B cell (primary cell): ENCODE measurements at regions not wholly inside any gene's neighbourhood (a gene's known extent, or its start where the extent isn't known, plus 50 kb on each side); places are given as distances from the start of the nearest gene placed in this dataset.

Experiments
- ATAC-seq: fragments of 200-7000 bp; cut with Tn5 transposase; one replicate; pipeline ENCODE4 v1.10.0; 2021; ENCODE audit warnings: low read depth, mild to moderate bottlenecking, moderate number of reproducible peaks, moderate library complexity
- CTCF ChIA-PET: fragments of 350-600 bp; sonication (Branson Sonifier 250); formaldehyde crosslinking; loops from one replicate; lab custom pipeline; 2021; ENCODE audit warnings: antibody characterized with exemption, inconsistent platforms; lab: Charles Lee
- POLR2A ChIA-PET: fragments of 350-600 bp; sonication (Branson Sonifier 250); formaldehyde crosslinking; loops from one replicate; lab custom pipeline; 2021; ENCODE audit warnings: antibody characterized with exemption; lab: Charles Lee
- DNase-seq: peaks from one replicate; pipeline ENCODE4 v3.0.0; 2013
- H2AFZ ChIP-seq: 2 replicates; pipeline ENCODE4 v1.6.1; 2012; ENCODE audit warnings: mild to moderate bottlenecking, low read depth, low read length; ENCODE audit not compliant: insufficient read depth, poor library complexity, severe bottlenecking
- H3K27ac ChIP-seq, 2 donors: 1 replicate in 1 of 2; 2 replicates in 1 of 2; pipeline ENCODE4 v1.5.1; 2012 to 2013; ENCODE audit warnings: low read length in 2 of 2, mild to moderate bottlenecking in 2 of 2, moderate library complexity in 1 of 2
- H3K27me3 ChIP-seq, 4 experiments: fragments of 200-600 bp in 1 of 4; sonication (generic) in 1 of 4; replicated peaks in 1 of 4; 1 replicate in 2 of 4; 2 replicates in 2 of 4; pipeline versions ENCODE4 v1.6.1 to v1.7.0; 2013 to 2016; ENCODE audit warnings: low read length in 3 of 4, mild to moderate bottlenecking in 2 of 4, mixed read lengths in 1 of 4, moderate library complexity in 1 of 4; ENCODE audit not compliant: insufficient read depth in 4 of 4, control insufficient read depth in 3 of 4; ENCODE audit errors: control extremely low read depth in 1 of 4
- H3K36me3 ChIP-seq, 2 experiments: replicated peaks in 1 of 2; 1 replicate in 1 of 2; 2 replicates in 1 of 2; pipeline versions ENCODE4 v1.6.1 to v1.7.1; 2013; ENCODE audit warnings: low read length in 1 of 2; ENCODE audit not compliant: insufficient read depth in 2 of 2, control insufficient read depth in 1 of 2; ENCODE audit errors: control extremely low read depth in 1 of 2, extremely low read depth in 1 of 2
- H3K4me1 ChIP-seq, 2 donors: fragments of 200-600 bp in 1 of 2; sonication (generic) in 1 of 2; 1 replicate in 1 of 2; 2 replicates in 1 of 2; pipeline versions ENCODE4 v1.5.1 to v1.6.1; 2013 to 2017; ENCODE audit warnings: low read length in 2 of 2; ENCODE audit not compliant: control insufficient read depth in 2 of 2, insufficient read depth in 2 of 2
- H3K4me2 ChIP-seq: replicated peaks from 2 replicates; pipeline ENCODE3; 2012; ENCODE audit warnings: mild to moderate bottlenecking, low read depth, low read length; ENCODE audit not compliant: poor library complexity, severe bottlenecking
- H3K4me3 ChIP-seq, 5 experiments: fragments of 200-600 bp in 1 of 5; sonication (generic) in 1 of 5; 1 replicate in 3 of 5; 2 replicates in 2 of 5; pipeline versions ENCODE4 v1.5.1 to v1.7.0; 2011 to 2016; ENCODE audit warnings: low read length in 4 of 5, mild to moderate bottlenecking in 4 of 5, low read depth in 2 of 5, control low read depth in 1 of 5, moderate library complexity in 1 of 5; ENCODE audit not compliant: insufficient read depth in 1 of 5; ENCODE audit errors: control extremely low read depth in 1 of 5, extremely low read depth in 1 of 5
- H3K79me2 ChIP-seq: fragments of 200-600 bp; sonication (generic); one replicate; pipeline ENCODE4 v1.6.0; 2016; ENCODE audit warnings: low read length; ENCODE audit not compliant: control insufficient read depth, insufficient read depth
- H3K9ac ChIP-seq: fragments of 200-600 bp; sonication (generic); 2 replicates; pipeline ENCODE4 v1.6.1; 2017; ENCODE audit warnings: mild to moderate bottlenecking, low read length, moderate library complexity
- H3K9me3 ChIP-seq, 3 donors: one replicate each; pipeline versions ENCODE4 v1.6.1 to v1.7.1; 2013; ENCODE audit warnings: low read length in 2 of 3; ENCODE audit not compliant: control insufficient read depth in 2 of 3, insufficient read depth in 1 of 3; ENCODE audit errors: control extremely low read depth in 1 of 3
- H4K20me1 ChIP-seq: 2 replicates; pipeline ENCODE4 v1.6.0; 2012; ENCODE audit warnings: mild to moderate bottlenecking, low read length; ENCODE audit not compliant: insufficient read depth, control insufficient read depth, poor library complexity, severe bottlenecking
- H3K27ac Mint-ChIP-seq: one replicate; pipeline ENCODE4 v1.8.0; 2021; ENCODE audit warnings: mixed read lengths
- H3K27me3 Mint-ChIP-seq: one replicate; pipeline ENCODE4 v1.8.0; 2021; ENCODE audit warnings: mixed read lengths
- H3K4me1 Mint-ChIP-seq: one replicate; pipeline ENCODE4 v1.8.0; 2021; ENCODE audit warnings: mixed read lengths
- H3K4me3 Mint-ChIP-seq: one replicate; pipeline ENCODE4 v1.8.0; 2021; ENCODE audit warnings: mixed read lengths
- H3K9me3 Mint-ChIP-seq: one replicate; pipeline ENCODE4 v1.8.0; 2022; ENCODE audit warnings: mixed read lengths; ENCODE audit not compliant: insufficient read depth
- EZH2 ChIP-seq: IDR thresholded peaks from 2 replicates; pipeline ENCODE4 v1.6.1; 2012; ENCODE audit warnings: borderline replicate concordance, low read depth, mild to moderate bottlenecking, moderate library complexity, low read length; ENCODE audit not compliant: insufficient read depth, poor library complexity, severe bottlenecking
- WGBS: methylation state at CpG from one replicate; pipeline ENCODE4 v1.1.5; 2013; ENCODE audit warnings: missing lambda C conversion rate; ENCODE audit not compliant: insufficient coverage; 5-methylcytosine and 5-hydroxymethylcytosine counted together
- intact Hi-C: fragments of 100-400 bp; cut with micrococcal nuclease; formaldehyde crosslinking; loops from one replicate; pipeline ENCODE4 v1.10.0; 2022
- TF ChIP-seq, protein P1 (sequence below): fragments of 200-600 bp; IDR thresholded peaks from one replicate; pipeline ENCODE4 v1.8.0; 2022; ENCODE audit warnings: antibody characterized with exemption, mild to moderate bottlenecking

DNA sequence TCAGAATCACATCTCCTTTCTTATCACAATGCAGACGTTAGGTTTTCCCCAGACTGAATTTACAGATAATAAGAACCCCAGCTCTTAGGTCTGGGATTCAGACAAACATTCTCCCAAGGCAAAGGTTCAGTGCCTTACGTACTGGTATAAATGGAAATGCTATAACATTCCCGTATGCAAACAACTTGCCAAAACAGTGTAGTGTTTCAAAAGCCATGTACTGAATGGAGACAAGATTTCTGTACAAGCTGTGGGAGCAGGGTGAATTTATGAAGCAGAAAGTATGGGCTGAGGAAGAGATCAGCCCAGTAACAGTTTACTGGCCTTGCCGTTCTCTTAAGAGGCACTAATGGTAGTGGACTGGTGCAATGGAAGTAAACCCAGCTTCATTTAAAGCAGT is 225.5 kb upstream of the ZNF462 start:
- Histone ChIP-seq H4K20me1 (no peaks in the 10 kb centered on the region), H3K79me2 (no peaks in the 10 kb centered on the region), H3K4me3 (no peak overlapping the region), H3K4me2 (no peak overlapping the region), H3K9ac (no peak overlapping the region), H3K27ac (no peak overlapping the region), H3K27me3 (no peaks in the 10 kb centered on the region), H3K9me3 (peaks cover 0 to 2% (median 0%) of the 10 kb centered on the region in 3 donors), H3K4me1 (no peaks in the 10 kb centered on the region), H2AFZ (no peak overlapping the region), H3K36me3 (no peaks in the 10 kb centered on the region)
- peaks cover 2% of the 10 kb centered on the region for H3K9me3 Mint-ChIP-seq
- WGBS = 100% methylated on average over 3 of the region's 4 CpGs
- CTCF ChIA-PET = no interaction called here
- POLR2A ChIA-PET = no interaction called here
- intact Hi-C loops = no loop called here
- H3K27ac Mint-ChIP-seq = no peak overlapping the region
- H3K27me3 Mint-ChIP-seq = no peaks in the 10 kb centered on the region
- DNase-seq (no peak), ATAC-seq (no peak)
- no peak overlapping the region for H3K4me3 Mint-ChIP-seq
- no peaks in the 10 kb centered on the region for H3K4me1 Mint-ChIP-seq
- TF ChIP-seq EZH2 = no peak
- TF ChIP-seq, protein P1, sequence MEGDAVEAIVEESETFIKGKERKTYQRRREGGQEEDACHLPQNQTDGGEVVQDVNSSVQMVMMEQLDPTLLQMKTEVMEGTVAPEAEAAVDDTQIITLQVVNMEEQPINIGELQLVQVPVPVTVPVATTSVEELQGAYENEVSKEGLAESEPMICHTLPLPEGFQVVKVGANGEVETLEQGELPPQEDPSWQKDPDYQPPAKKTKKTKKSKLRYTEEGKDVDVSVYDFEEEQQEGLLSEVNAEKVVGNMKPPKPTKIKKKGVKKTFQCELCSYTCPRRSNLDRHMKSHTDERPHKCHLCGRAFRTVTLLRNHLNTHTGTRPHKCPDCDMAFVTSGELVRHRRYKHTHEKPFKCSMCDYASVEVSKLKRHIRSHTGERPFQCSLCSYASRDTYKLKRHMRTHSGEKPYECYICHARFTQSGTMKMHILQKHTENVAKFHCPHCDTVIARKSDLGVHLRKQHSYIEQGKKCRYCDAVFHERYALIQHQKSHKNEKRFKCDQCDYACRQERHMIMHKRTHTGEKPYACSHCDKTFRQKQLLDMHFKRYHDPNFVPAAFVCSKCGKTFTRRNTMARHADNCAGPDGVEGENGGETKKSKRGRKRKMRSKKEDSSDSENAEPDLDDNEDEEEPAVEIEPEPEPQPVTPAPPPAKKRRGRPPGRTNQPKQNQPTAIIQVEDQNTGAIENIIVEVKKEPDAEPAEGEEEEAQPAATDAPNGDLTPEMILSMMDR = no peak

DNA sequence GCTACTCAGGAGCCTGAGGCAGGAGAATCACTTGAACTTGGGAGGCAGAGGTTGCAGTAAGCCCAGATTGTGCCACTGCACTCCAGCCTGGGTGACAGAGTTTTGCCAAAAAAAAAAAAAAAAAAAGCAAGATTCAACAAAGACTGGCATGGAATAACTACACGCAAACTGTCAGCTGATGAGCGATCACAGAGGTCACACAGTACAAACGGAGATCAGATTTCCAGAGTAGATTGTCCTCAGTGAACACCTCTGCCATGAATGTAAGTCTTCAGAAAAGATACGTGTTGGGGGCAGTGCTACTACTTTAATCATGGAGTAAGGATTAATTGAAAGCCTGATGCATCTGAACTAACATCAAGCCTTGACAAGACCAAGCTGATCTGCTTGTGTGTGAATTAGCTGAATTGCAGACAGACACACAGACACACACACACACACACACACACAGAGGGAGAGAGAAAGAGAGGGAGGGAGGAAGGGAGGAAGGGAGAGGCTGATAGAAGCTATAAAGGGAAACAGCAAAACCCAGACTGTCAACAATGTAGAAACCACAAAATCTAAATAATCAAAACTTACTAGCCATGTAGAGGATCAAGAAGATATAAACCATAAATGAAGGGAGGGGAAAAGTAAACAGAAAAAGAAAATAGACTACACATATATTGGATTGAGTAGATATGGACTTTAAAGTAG is 222.9 kb upstream of the ZNF462 start:
- no peak overlapping the region for H3K9ac ChIP-seq
- H2AFZ ChIP-seq = no peak overlapping the region
- CTCF ChIA-PET = no interaction called here
- no peak overlapping the region for H3K4me3 ChIP-seq
- DNase-seq (no peak), ATAC-seq (no peak)
- peaks cover 0 to 2% (median 0%) of the 10 kb centered on the region in 3 donors for H3K9me3 ChIP-seq
- H4K20me1 ChIP-seq = no peaks in the 10 kb centered on the region
- H3K79me2 ChIP-seq = no peaks in the 10 kb centered on the region
- no peak overlapping the region for H3K27ac Mint-ChIP-seq
- intact Hi-C loops = no loop called here
- no peak overlapping the region for H3K4me2 ChIP-seq
- POLR2A ChIA-PET = no interaction called here
- no peaks in the 10 kb centered on the region for H3K4me1 Mint-ChIP-seq
- WGBS = 97% methylated on average over 3 of the region's 4 CpGs
- H3K36me3 ChIP-seq = no peaks in the 10 kb centered on the region
- no peaks in the 10 kb centered on the region for H3K4me1 ChIP-seq
- no peak overlapping the region for H3K4me3 Mint-ChIP-seq
- H3K9me3 Mint-ChIP-seq = peaks cover 2% of the 10 kb centered on the region
- no peaks in the 10 kb centered on the region for H3K27me3 ChIP-seq
- no peaks in the 10 kb centered on the region for H3K27me3 Mint-ChIP-seq
- H3K27ac ChIP-seq = no peak overlapping the region
- TF ChIP-seq, protein P1 = no peak
- no peak for TF ChIP-seq EZH2
